ENCODE measurements at regions not wholly inside any gene's neighbourhood (a gene's known extent, or its start where the extent isn't known, plus 50 kb on each side); places are given as distances from the start of the nearest gene placed in this dataset.
A peak's percentile ranks its signal among the peaks of the same experiment; 100 is the strongest.
"Not testable (repeated sequence)": the region's sequence is repeated elsewhere in the genome, so short reads cannot be mapped to it uniquely, and the experiment has no call there.

GRCh38 chr3:29181149-29181780, 99.6 kb upstream of the RBMS3 start:
- Histone ChIP-seq H3K27ac (ENCODE audit: low read depth, low read length) (no peak overlapping the region), H3K4me3 (ENCODE audit: low read depth, low read length) (no peak overlapping the region), H3K27me3 (ENCODE audit: control insufficient read depth, insufficient read depth, low read length) (no peaks in the 10 kb centered on the region), H3K9me3 (ENCODE audit: control insufficient read depth, insufficient read depth, low read length) (no peaks in the 10 kb centered on the region)
- CTCF ChIA-PET: no interaction called here
- POLR2A ChIA-PET: no interaction called here
- DNase-seq (ENCODE audit: low read depth, low spot score): no peak
- TF ChIP-seq CTCF (IDR thresholded peaks at IDR 0.05; ENCODE audit: low read depth, low read length): no peak

GRCh38 chr3:29181872-29182271, 99.0 kb upstream of the RBMS3 start:
- Histone ChIP-seq H3K9me3 (ENCODE audit: control insufficient read depth, insufficient read depth, low read length) (no peaks in the 10 kb centered on the region), H3K4me3 (ENCODE audit: low read depth, low read length) (no peak overlapping the region), H3K27me3 (ENCODE audit: control insufficient read depth, insufficient read depth, low read length) (no peaks in the 10 kb centered on the region), H3K27ac (ENCODE audit: low read depth, low read length) (no peak overlapping the region)
- no peak for DNase-seq (ENCODE audit: low read depth, low spot score)
- no peak for TF ChIP-seq CTCF (IDR thresholded peaks at IDR 0.05; ENCODE audit: low read depth, low read length)
- ChIA-PET POLR2A (no interaction called here), CTCF (no interaction called here)

- DNase-seq (ENCODE audit: low read depth, low spot score); H3K9me3 ChIP-seq (ENCODE audit: control insufficient read depth, insufficient read depth, low read length); H3K27me3 ChIP-seq (ENCODE audit: control insufficient read depth, insufficient read depth, low read length); H3K4me3 ChIP-seq (ENCODE audit: low read depth, low read length); POLR2A ChIA-PET; H3K27ac ChIP-seq (ENCODE audit: low read depth, low read length); CTCF ChIA-PET: not testable (repeated sequence)
Observed at GRCh38 chr3:29182828-29183227, 98.0 kb upstream of the RBMS3 start.

GRCh38 chr3:29183346-29184087, 97.4 kb upstream of the RBMS3 start:
- H3K9me3 ChIP-seq (ENCODE audit: control insufficient read depth, insufficient read depth, low read length): no peaks in the 10 kb centered on the region
- H3K27me3 ChIP-seq (ENCODE audit: control insufficient read depth, insufficient read depth, low read length): no peaks in the 10 kb centered on the region
- no peak for TF ChIP-seq CTCF (IDR thresholded peaks at IDR 0.05; ENCODE audit: low read depth, low read length)
- ChIA-PET POLR2A (no interaction called here), CTCF (no interaction called here)
- no peak overlapping the region for H3K4me3 ChIP-seq (ENCODE audit: low read depth, low read length)
- DNase-seq (ENCODE audit: low read depth, low spot score): no peak
- peak overlapping the region; percentile 22 for H3K27ac ChIP-seq (ENCODE audit: low read depth, low read length)

GRCh38 chr3:29185706-29186105, 95.2 kb upstream of the RBMS3 start:
- DNase-seq (ENCODE audit: low read depth, low spot score): no peak
- H3K27me3 ChIP-seq (ENCODE audit: control insufficient read depth, insufficient read depth, low read length): no peaks in the 10 kb centered on the region
- H3K4me3 ChIP-seq (ENCODE audit: low read depth, low read length): no peak overlapping the region
- CTCF ChIA-PET: no interaction called here
- POLR2A ChIA-PET: interaction anchor here (0.6 to 1.2 kb wide), 3 partner anchors 15 to 568 kb away, joined by 3 to 4 read pairs (median 3); no protein-coding TSS in a partner anchor
- peak overlapping the region; percentile 50 for H3K27ac ChIP-seq (ENCODE audit: low read depth, low read length)
- no peaks in the 10 kb centered on the region for H3K9me3 ChIP-seq (ENCODE audit: control insufficient read depth, insufficient read depth, low read length)
- no peak for TF ChIP-seq CTCF (IDR thresholded peaks at IDR 0.05; ENCODE audit: low read depth, low read length)
